Esophagus squamous epithelium (tissue), 4 donors: ENCODE measurements at regions not wholly inside any gene's neighbourhood (a gene's known extent, or its start where the extent isn't known, plus 50 kb on each side); places are given as distances from the start of the nearest gene placed in this dataset.

Source experiments
- POLR2A ChIP-seq, 4 donors: fragments of 450-650 bp; IDR thresholded peaks; one replicate each; pipeline ENCODE4 v1.6.1; 2017; ENCODE audit warnings: antibody characterized with exemption in 4 of 4, mild to moderate bottlenecking in 4 of 4, moderate library complexity in 3 of 4
- TF ChIP-seq, protein P1 (sequence below), 6 experiments: fragments of 450-650 bp in 4 of 6; fragments of 200-600 bp in 2 of 6; sonication (generic) in 2 of 6; IDR thresholded peaks; one replicate each; pipeline ENCODE4 v1.5.1; 2016 to 2019; ENCODE audit warnings: antibody characterized with exemption in 6 of 6, mild to moderate bottlenecking in 4 of 6, moderate library complexity in 4 of 6

DNA sequence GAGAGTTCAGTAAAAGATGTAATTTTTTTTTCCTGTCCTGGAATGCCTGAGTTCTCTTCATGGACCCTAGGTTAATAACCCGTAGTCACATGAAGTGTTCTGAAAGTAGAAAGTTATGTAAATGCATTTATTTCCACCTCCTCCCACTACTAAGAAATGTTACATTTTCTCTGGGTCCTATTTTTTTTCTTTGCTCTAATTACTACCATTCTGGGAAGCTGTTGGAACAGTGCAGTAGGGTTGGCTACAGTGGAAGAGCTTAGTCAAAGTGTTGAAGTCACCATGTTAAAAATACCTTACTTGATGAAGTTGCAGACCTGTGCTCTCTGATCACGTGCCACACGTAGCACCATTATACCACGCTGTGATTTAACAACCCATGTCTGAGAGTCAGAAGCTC is 153.8 kb upstream of the TSC22D2 start:
- TF ChIP-seq, protein P1, sequence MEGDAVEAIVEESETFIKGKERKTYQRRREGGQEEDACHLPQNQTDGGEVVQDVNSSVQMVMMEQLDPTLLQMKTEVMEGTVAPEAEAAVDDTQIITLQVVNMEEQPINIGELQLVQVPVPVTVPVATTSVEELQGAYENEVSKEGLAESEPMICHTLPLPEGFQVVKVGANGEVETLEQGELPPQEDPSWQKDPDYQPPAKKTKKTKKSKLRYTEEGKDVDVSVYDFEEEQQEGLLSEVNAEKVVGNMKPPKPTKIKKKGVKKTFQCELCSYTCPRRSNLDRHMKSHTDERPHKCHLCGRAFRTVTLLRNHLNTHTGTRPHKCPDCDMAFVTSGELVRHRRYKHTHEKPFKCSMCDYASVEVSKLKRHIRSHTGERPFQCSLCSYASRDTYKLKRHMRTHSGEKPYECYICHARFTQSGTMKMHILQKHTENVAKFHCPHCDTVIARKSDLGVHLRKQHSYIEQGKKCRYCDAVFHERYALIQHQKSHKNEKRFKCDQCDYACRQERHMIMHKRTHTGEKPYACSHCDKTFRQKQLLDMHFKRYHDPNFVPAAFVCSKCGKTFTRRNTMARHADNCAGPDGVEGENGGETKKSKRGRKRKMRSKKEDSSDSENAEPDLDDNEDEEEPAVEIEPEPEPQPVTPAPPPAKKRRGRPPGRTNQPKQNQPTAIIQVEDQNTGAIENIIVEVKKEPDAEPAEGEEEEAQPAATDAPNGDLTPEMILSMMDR (IDR thresholded peaks at IDR 0.05): no peak
- no peak for TF ChIP-seq POLR2A (IDR thresholded peaks at IDR 0.05)
